ENCODE measurements at regions not wholly inside any gene's neighbourhood (a gene's known extent, or its start where the extent isn't known, plus 50 kb on each side); places are given as distances from the start of the nearest gene placed in this dataset.

GRCh38 chr9:135335691-135336181, 143.8 kb upstream of the PPP1R26 start:
- no peak for DNase-seq
- no peak overlapping the region for H3K27ac ChIP-seq (ENCODE audit: insufficient read depth in 1 of 2, low read depth in 1 of 2, low read length in 2 of 2, poor library complexity in 1 of 2, severe bottlenecking in 2 of 2)

GRCh38 chr9:135336722-135337527, 142.7 kb upstream of the PPP1R26 start:
- 95% methylated on average over 20 of the region's 23 CpGs for WGBS (ENCODE audit: insufficient coverage)
- H3K4me3 ChIP-seq (ENCODE audit: control insufficient read depth in 1 of 7, extremely low read depth in 1 of 7, insufficient read depth in 4 of 7, low read depth in 2 of 7, low read length in 6 of 7) = no peak overlapping the region

More at GRCh38 chr9:135335691-135336181, 143.8 kb upstream of the PPP1R26 start:
- ChIA-PET CTCF (no interaction called here), POLR2A (no interaction called here)
- Histone ChIP-seq H3K9me3 (ENCODE audit: control extremely low read depth in 1 of 5, control insufficient read depth in 4 of 5, insufficient read depth in 2 of 5, low read depth in 1 of 5, low read length in 4 of 5) (no peaks in the 10 kb centered on the region), H3K4me3 (ENCODE audit: control insufficient read depth in 1 of 7, extremely low read depth in 1 of 7, insufficient read depth in 4 of 7, low read depth in 2 of 7, low read length in 6 of 7) (no peak overlapping the region), H3K27me3 (replicated peaks in 2 of 5; ENCODE audit: control insufficient read depth in 4 of 5, insufficient read depth in 5 of 5, low read length in 4 of 5) (peaks cover 0 to 45% (median 13%) of the 10 kb centered on the region in 5 experiments), H3K36me3 (ENCODE audit: control insufficient read depth in 4 of 4, insufficient read depth in 4 of 4, low read length in 3 of 4) (no peaks in the 10 kb centered on the region), H3K4me1 (ENCODE audit: control extremely low read depth in 1 of 4, control insufficient read depth in 4 of 4, insufficient read depth in 4 of 4, low read length in 3 of 4) (no peaks in the 10 kb centered on the region)
- WGBS (ENCODE audit: insufficient coverage) = 96% methylated on average over 14 of the region's 14 CpGs

GRCh38 chr9:135338546-135338945, 141.0 kb upstream of the PPP1R26 start:
- peaks cover 0 to 59% (median 11%) of the 10 kb centered on the region in 5 experiments for H3K27me3 ChIP-seq (replicated peaks in 2 of 5; ENCODE audit: control insufficient read depth in 4 of 5, insufficient read depth in 5 of 5, low read length in 4 of 5)
- no peaks in the 10 kb centered on the region for H3K9me3 ChIP-seq (ENCODE audit: control extremely low read depth in 1 of 5, control insufficient read depth in 4 of 5, insufficient read depth in 2 of 5, low read depth in 1 of 5, low read length in 4 of 5)
- no peak overlapping the region for H3K27ac ChIP-seq (ENCODE audit: insufficient read depth in 1 of 2, low read depth in 1 of 2, low read length in 2 of 2, poor library complexity in 1 of 2, severe bottlenecking in 2 of 2)
- H3K36me3 ChIP-seq (ENCODE audit: control insufficient read depth in 4 of 4, insufficient read depth in 4 of 4, low read length in 3 of 4) = no peaks in the 10 kb centered on the region
- CTCF ChIA-PET = no interaction called here
- WGBS (ENCODE audit: insufficient coverage) = 98% methylated on average over 14 of the region's 14 CpGs
- DNase-seq = no peak
- POLR2A ChIA-PET = no interaction called here
- no peaks in the 10 kb centered on the region for H3K4me1 ChIP-seq (ENCODE audit: control extremely low read depth in 1 of 4, control insufficient read depth in 4 of 4, insufficient read depth in 4 of 4, low read length in 3 of 4)
- no peak overlapping the region for H3K4me3 ChIP-seq (ENCODE audit: control insufficient read depth in 1 of 7, extremely low read depth in 1 of 7, insufficient read depth in 4 of 7, low read depth in 2 of 7, low read length in 6 of 7)

More at GRCh38 chr9:135336722-135337527, 142.7 kb upstream of the PPP1R26 start:
- no peaks in the 10 kb centered on the region for H3K4me1 ChIP-seq (ENCODE audit: control extremely low read depth in 1 of 4, control insufficient read depth in 4 of 4, insufficient read depth in 4 of 4, low read length in 3 of 4)
- H3K36me3 ChIP-seq (ENCODE audit: control insufficient read depth in 4 of 4, insufficient read depth in 4 of 4, low read length in 3 of 4) = no peaks in the 10 kb centered on the region
- H3K27ac ChIP-seq (ENCODE audit: insufficient read depth in 1 of 2, low read depth in 1 of 2, low read length in 2 of 2, poor library complexity in 1 of 2, severe bottlenecking in 2 of 2) = no peak overlapping the region
- H3K27me3 ChIP-seq (replicated peaks in 2 of 5; ENCODE audit: control insufficient read depth in 4 of 5, insufficient read depth in 5 of 5, low read length in 4 of 5) = peaks cover 0 to 51% (median 13%) of the 10 kb centered on the region in 5 experiments
- no peak for DNase-seq
- POLR2A ChIA-PET = no interaction called here
- CTCF ChIA-PET = no interaction called here
- no peaks in the 10 kb centered on the region for H3K9me3 ChIP-seq (ENCODE audit: control extremely low read depth in 1 of 5, control insufficient read depth in 4 of 5, insufficient read depth in 2 of 5, low read depth in 1 of 5, low read length in 4 of 5)

GRCh38 chr9:135339378-135339973, 140.1 kb upstream of the PPP1R26 start:
- no peaks in the 10 kb centered on the region for H3K9me3 ChIP-seq (ENCODE audit: control extremely low read depth in 1 of 5, control insufficient read depth in 4 of 5, insufficient read depth in 2 of 5, low read depth in 1 of 5, low read length in 4 of 5)
- no peaks in the 10 kb centered on the region for H3K4me1 ChIP-seq (ENCODE audit: control extremely low read depth in 1 of 4, control insufficient read depth in 4 of 4, insufficient read depth in 4 of 4, low read length in 3 of 4)
- no peak for DNase-seq
- H3K27me3 ChIP-seq (replicated peaks in 2 of 5; ENCODE audit: control insufficient read depth in 4 of 5, insufficient read depth in 5 of 5, low read length in 4 of 5) = peaks cover 0 to 67% (median 11%) of the 10 kb centered on the region in 5 experiments
- no peak overlapping the region for H3K27ac ChIP-seq (ENCODE audit: insufficient read depth in 1 of 2, low read depth in 1 of 2, low read length in 2 of 2, poor library complexity in 1 of 2, severe bottlenecking in 2 of 2)
- H3K36me3 ChIP-seq (ENCODE audit: control insufficient read depth in 4 of 4, insufficient read depth in 4 of 4, low read length in 3 of 4) = no peaks in the 10 kb centered on the region
- no peak overlapping the region for H3K4me3 ChIP-seq (ENCODE audit: control insufficient read depth in 1 of 7, extremely low read depth in 1 of 7, insufficient read depth in 4 of 7, low read depth in 2 of 7, low read length in 6 of 7)
- ChIA-PET CTCF (interaction anchor here (1.0 to 1.1 kb wide), 2 partner anchors 10 to 58 kb away, joined by 3 read pairs; no protein-coding TSS in a partner anchor), POLR2A (no interaction called here)
- WGBS (ENCODE audit: insufficient coverage) = 75% methylated on average over 17 of the region's 17 CpGs

- Histone ChIP-seq H3K9me3 (ENCODE audit: control extremely low read depth in 1 of 5, control insufficient read depth in 4 of 5, insufficient read depth in 2 of 5, low read depth in 1 of 5, low read length in 4 of 5) (no peaks in the 10 kb centered on the region), H3K27ac (ENCODE audit: insufficient read depth in 1 of 2, low read depth in 1 of 2, low read length in 2 of 2, poor library complexity in 1 of 2, severe bottlenecking in 2 of 2) (no peak overlapping the region), H3K27me3 (replicated peaks in 2 of 5; ENCODE audit: control insufficient read depth in 4 of 5, insufficient read depth in 5 of 5, low read length in 4 of 5) (peaks cover 0 to 74% (median 14%) of the 10 kb centered on the region in 5 experiments), H3K36me3 (ENCODE audit: control insufficient read depth in 4 of 4, insufficient read depth in 4 of 4, low read length in 3 of 4) (no peaks in the 10 kb centered on the region), H3K4me1 (ENCODE audit: control extremely low read depth in 1 of 4, control insufficient read depth in 4 of 4, insufficient read depth in 4 of 4, low read length in 3 of 4) (no peaks in the 10 kb centered on the region), H3K4me3 (ENCODE audit: control insufficient read depth in 1 of 7, extremely low read depth in 1 of 7, insufficient read depth in 4 of 7, low read depth in 2 of 7, low read length in 6 of 7) (no peak overlapping the region)
- CTCF ChIA-PET = interaction anchor here (1.1 kb wide), 1 partner anchor 9 kb away, joined by 3 read pairs; no protein-coding TSS in a partner anchor
- POLR2A ChIA-PET = no interaction called here
- WGBS (ENCODE audit: insufficient coverage) = 23% methylated on average over 7 of the region's 12 CpGs
- no peak for DNase-seq
These were observed 139.4 kb upstream of the PPP1R26 start for GRCh38 chr9:135340143-135340655.

- ChIA-PET CTCF (interaction anchor here (1.1 kb wide), 2 partner anchors 9 to 334 kb away, joined by 3 read pairs; no protein-coding TSS in a partner anchor), POLR2A (no interaction called here)
- no peak for DNase-seq
- Histone ChIP-seq H3K27me3 (replicated peaks in 2 of 5; ENCODE audit: control insufficient read depth in 4 of 5, insufficient read depth in 5 of 5, low read length in 4 of 5) (peaks cover 0 to 81% (median 14%) of the 10 kb centered on the region in 5 experiments), H3K27ac (ENCODE audit: insufficient read depth in 1 of 2, low read depth in 1 of 2, low read length in 2 of 2, poor library complexity in 1 of 2, severe bottlenecking in 2 of 2) (no peak overlapping the region), H3K4me3 (ENCODE audit: control insufficient read depth in 1 of 7, extremely low read depth in 1 of 7, insufficient read depth in 4 of 7, low read depth in 2 of 7, low read length in 6 of 7) (no peak overlapping the region), H3K36me3 (ENCODE audit: control insufficient read depth in 4 of 4, insufficient read depth in 4 of 4, low read length in 3 of 4) (no peaks in the 10 kb centered on the region), H3K4me1 (ENCODE audit: control extremely low read depth in 1 of 4, control insufficient read depth in 4 of 4, insufficient read depth in 4 of 4, low read length in 3 of 4) (no peaks in the 10 kb centered on the region), H3K9me3 (ENCODE audit: control extremely low read depth in 1 of 5, control insufficient read depth in 4 of 5, insufficient read depth in 2 of 5, low read depth in 1 of 5, low read length in 4 of 5) (no peaks in the 10 kb centered on the region)
- 82% methylated on average over 20 of the region's 20 CpGs for WGBS (ENCODE audit: insufficient coverage)
These were observed 138.7 kb upstream of the PPP1R26 start for GRCh38 chr9:135340726-135341475.
